Thyroid gland (tissue), 4 donors: ENCODE measurements at regions not wholly inside any gene's neighbourhood (a gene's known extent, or its start where the extent isn't known, plus 50 kb on each side); places are given as distances from the start of the nearest gene placed in this dataset.

Source experiments
- CTCF ChIP-seq, 6 experiments: fragments of 200-600 bp in 3 of 6; fragments of 450-650 bp in 3 of 6; sonication (generic) in 3 of 6; IDR thresholded peaks; one replicate each; pipeline ENCODE4 v1.5.1; 2016 to 2019; ENCODE audit warnings: antibody characterized with exemption in 6 of 6, mild to moderate bottlenecking in 2 of 6, inconsistent platforms in 1 of 6, moderate library complexity in 1 of 6
- POLR2A ChIP-seq, 2 donors: fragments of 450-650 bp; IDR thresholded peaks; one replicate each; pipeline ENCODE4 v1.6.1; 2017; ENCODE audit warnings: antibody characterized with exemption in 2 of 2, mild to moderate bottlenecking in 2 of 2, moderate library complexity in 1 of 2

- TF ChIP-seq CTCF (IDR thresholded peaks at IDR 0.05), result no peak
- no peak for TF ChIP-seq POLR2A (IDR thresholded peaks at IDR 0.05)
Observed at GRCh38 chr17:71521724-71522123, 599.1 kb upstream of the SOX9 start.
